Lung (tissue), 11 donors: ENCODE measurements at regions not wholly inside any gene's neighbourhood (a gene's known extent, or its start where the extent isn't known, plus 50 kb on each side); places are given as distances from the start of the nearest gene placed in this dataset.

Experiments
- ATAC-seq: fragments of 200-7000 bp; cut with Tn5 transposase; one replicate; pipeline ENCODE4 v1.9.1; 2020; ENCODE audit warnings: moderate number of reproducible peaks; ENCODE audit not compliant: insufficient read depth, low FRiP score
- DNase-seq, 3 donors: peaks; one replicate each; pipeline ENCODE4 v3.0.0-alpha.2; 2013 to 2017
- H3K27ac ChIP-seq, 2 donors: one replicate each; pipeline ENCODE4 v1.5.1; 2013; ENCODE audit warnings: mild to moderate bottlenecking in 2 of 2, moderate library complexity in 2 of 2, control low read depth in 1 of 2, inconsistent platforms in 1 of 2, low read depth in 1 of 2, low read length in 1 of 2
- H3K27me3 ChIP-seq, 3 donors: one replicate each; pipeline ENCODE4 v1.5.1; 2013; ENCODE audit warnings: low read length in 2 of 3; ENCODE audit not compliant: control insufficient read depth in 3 of 3, insufficient read depth in 3 of 3
- H3K36me3 ChIP-seq, 4 donors: one replicate each; pipeline ENCODE4 v1.5.1; 2013; ENCODE audit warnings: low read length in 4 of 4, mild to moderate bottlenecking in 1 of 4, moderate library complexity in 1 of 4; ENCODE audit not compliant: control insufficient read depth in 4 of 4, insufficient read depth in 4 of 4
- H3K4me1 ChIP-seq, 5 donors: one replicate each; pipeline ENCODE4 v1.5.1; 2013; ENCODE audit warnings: low read length in 5 of 5, mild to moderate bottlenecking in 2 of 5, moderate library complexity in 1 of 5; ENCODE audit not compliant: control insufficient read depth in 5 of 5, insufficient read depth in 5 of 5
- H3K4me3 ChIP-seq: one replicate; pipeline ENCODE4 v1.5.1; 2013; ENCODE audit warnings: mild to moderate bottlenecking, control low read depth, moderate library complexity
- H3K9ac ChIP-seq, 2 donors: one replicate each; pipeline ENCODE4 v1.5.1; 2013; ENCODE audit warnings: low read length in 2 of 2, control low read depth in 1 of 2; ENCODE audit not compliant: insufficient read depth in 1 of 2
- H3K9me3 ChIP-seq, 4 donors: one replicate each; pipeline ENCODE4 v1.5.1; 2013; ENCODE audit warnings: low read length in 3 of 4, mild to moderate bottlenecking in 1 of 4, moderate library complexity in 1 of 4; ENCODE audit not compliant: control insufficient read depth in 4 of 4, insufficient read depth in 3 of 4
- WGBS, 2 donors: extraction: QIAGEN DNeasy Blood & Tissue Kit; methylation state at CpG; one replicate each; pipeline ENCODE4 v1.1.7; 2013; 5-methylcytosine and 5-hydroxymethylcytosine counted together
- TF ChIP-seq, protein P1 (sequence below): IDR thresholded peaks from 2 replicates; pipeline ENCODE4 v1.5.1; 2012; ENCODE audit warnings: mild to moderate bottlenecking; ENCODE audit errors: control extremely low read depth, extremely low read depth
- donor health status: control.
- donor health status: control.
- donor health status: Bipolar disorder and iron deficiency.
- donor health status: healthy.
- donor health status: DM: yes; HTN: yes; CAD: no.

DNA sequence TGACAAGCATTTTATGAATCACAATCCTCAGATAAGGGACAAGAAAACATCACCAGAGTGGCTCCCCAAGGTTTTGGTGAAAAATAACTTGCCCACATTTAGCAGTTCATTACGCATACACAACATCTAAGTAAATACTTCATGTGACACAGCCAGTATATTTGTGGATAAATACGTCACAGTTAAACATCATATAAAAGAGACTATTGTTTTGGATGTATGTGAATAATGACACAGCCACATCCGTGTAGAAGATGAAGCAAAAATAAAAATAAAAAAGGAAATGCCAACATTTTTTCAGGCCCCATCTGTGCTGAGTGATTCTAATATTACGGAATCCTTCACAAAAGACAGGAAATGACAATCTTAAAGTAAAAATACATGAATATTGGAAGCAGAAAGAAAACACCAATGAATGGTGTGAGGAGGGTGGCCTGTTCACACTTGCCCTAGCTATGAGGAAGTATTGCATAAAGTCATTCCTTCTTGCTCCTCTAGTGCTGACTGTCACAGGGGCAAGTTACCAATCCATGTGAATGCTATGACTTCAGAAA, 457.1 kb downstream of the KLF12 start:
- DNase-seq (peak in 2 of 3 donors; percentile 29 to 49), ATAC-seq (no peak)
- H3K4me1 ChIP-seq = no peaks in the 10 kb centered on the region
- no peak overlapping the region for H3K9ac ChIP-seq
- H3K9me3 ChIP-seq = no peaks in the 10 kb centered on the region
- peaks cover 0 to 4% (median 0%) of the 10 kb centered on the region in 4 donors for H3K36me3 ChIP-seq
- H3K4me3 ChIP-seq = no peak overlapping the region
- H3K27ac ChIP-seq = no peak overlapping the region
- 63 to 69% methylated on average over 4 of the region's 4 CpGs for WGBS, 2 donors
- TF ChIP-seq, protein P1, sequence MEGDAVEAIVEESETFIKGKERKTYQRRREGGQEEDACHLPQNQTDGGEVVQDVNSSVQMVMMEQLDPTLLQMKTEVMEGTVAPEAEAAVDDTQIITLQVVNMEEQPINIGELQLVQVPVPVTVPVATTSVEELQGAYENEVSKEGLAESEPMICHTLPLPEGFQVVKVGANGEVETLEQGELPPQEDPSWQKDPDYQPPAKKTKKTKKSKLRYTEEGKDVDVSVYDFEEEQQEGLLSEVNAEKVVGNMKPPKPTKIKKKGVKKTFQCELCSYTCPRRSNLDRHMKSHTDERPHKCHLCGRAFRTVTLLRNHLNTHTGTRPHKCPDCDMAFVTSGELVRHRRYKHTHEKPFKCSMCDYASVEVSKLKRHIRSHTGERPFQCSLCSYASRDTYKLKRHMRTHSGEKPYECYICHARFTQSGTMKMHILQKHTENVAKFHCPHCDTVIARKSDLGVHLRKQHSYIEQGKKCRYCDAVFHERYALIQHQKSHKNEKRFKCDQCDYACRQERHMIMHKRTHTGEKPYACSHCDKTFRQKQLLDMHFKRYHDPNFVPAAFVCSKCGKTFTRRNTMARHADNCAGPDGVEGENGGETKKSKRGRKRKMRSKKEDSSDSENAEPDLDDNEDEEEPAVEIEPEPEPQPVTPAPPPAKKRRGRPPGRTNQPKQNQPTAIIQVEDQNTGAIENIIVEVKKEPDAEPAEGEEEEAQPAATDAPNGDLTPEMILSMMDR = no peak
- H3K27me3 ChIP-seq = no peaks in the 10 kb centered on the region

GRCh38 chr13:73676550-73677047, 457.6 kb downstream of the KLF12 start:
- Histone ChIP-seq H3K27me3 (no peaks in the 10 kb centered on the region), H3K4me1 (no peaks in the 10 kb centered on the region), H3K9me3 (no peaks in the 10 kb centered on the region), H3K9ac (no peak overlapping the region), H3K36me3 (peaks cover 0 to 3% (median 0%) of the 10 kb centered on the region in 4 donors), H3K4me3 (no peak overlapping the region), H3K27ac (no peak overlapping the region)
- WGBS, 2 donors = 77 to 79% methylated on average over 2 of the region's 2 CpGs
- DNase-seq (peak in 1 of 3 donors; percentile 8), ATAC-seq (no peak)
- TF ChIP-seq, protein P1 = no peak

DNA sequence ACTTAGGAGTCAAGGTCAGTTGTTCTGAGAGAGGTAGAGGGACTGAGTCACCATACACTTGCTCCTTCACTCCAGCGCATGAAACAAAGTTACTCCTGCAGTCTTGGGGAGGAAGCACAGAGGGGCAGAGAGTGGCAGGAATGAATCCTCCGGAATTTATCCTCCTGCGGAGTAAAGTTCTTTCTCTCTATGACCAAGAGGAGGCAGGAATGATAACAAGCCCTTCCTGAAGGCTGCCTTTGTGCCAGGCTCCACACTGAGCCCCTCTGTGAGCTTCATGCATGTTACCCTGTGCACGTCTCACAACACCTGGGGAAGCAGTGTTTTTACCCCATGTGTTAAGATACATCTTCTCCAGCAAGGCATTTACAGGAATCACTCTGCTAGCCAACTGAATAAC, 458.4 kb downstream of the KLF12 start:
- no peak for DNase-seq
- WGBS, 2 donors = 91 to 96% methylated on average over 4 of the region's 4 CpGs

More for the DNA sequence above, 458.4 kb downstream of the KLF12 start:
- no peak for ATAC-seq
- H3K27ac ChIP-seq = no peak overlapping the region
- no peak overlapping the region for H3K4me3 ChIP-seq
- no peaks in the 10 kb centered on the region for H3K4me1 ChIP-seq
- H3K36me3 ChIP-seq = no peaks in the 10 kb centered on the region
- H3K9ac ChIP-seq = no peak overlapping the region
- H3K27me3 ChIP-seq = no peaks in the 10 kb centered on the region
- TF ChIP-seq, protein P1 = no peak
- no peaks in the 10 kb centered on the region for H3K9me3 ChIP-seq
